KMS-11 (cell line): ENCODE measurements at regions not wholly inside any gene's neighbourhood (a gene's known extent, or its start where the extent isn't known, plus 50 kb on each side); places are given as distances from the start of the nearest gene placed in this dataset.

Source experiments
- H2AFZ ChIP-seq: fragments of 200-600 bp; sonication (generic); 2 replicates; pipeline ENCODE4 v1.6.1; 2016; ENCODE audit warnings: antibody characterized with exemption, mixed run types, low read depth
- H3K27ac ChIP-seq: fragments of 200-600 bp; sonication (generic); 2 replicates; pipeline ENCODE4 v1.6.1; 2016; ENCODE audit warnings: mild to moderate bottlenecking, mixed run types
- H3K27me3 ChIP-seq: fragments of 200-600 bp; sonication (generic); 2 replicates; pipeline ENCODE4 v1.6.1; 2017; ENCODE audit warnings: mild to moderate bottlenecking, low read depth, mixed run types, moderate library complexity; ENCODE audit not compliant: insufficient read depth
- H3K36me3 ChIP-seq: fragments of 200-600 bp; sonication (generic); 2 replicates; pipeline ENCODE4 v1.6.1; 2017; ENCODE audit warnings: mild to moderate bottlenecking, mixed run types; ENCODE audit not compliant: insufficient read depth
- H3K4me1 ChIP-seq: fragments of 200-600 bp; sonication (generic); 2 replicates; pipeline ENCODE4 v1.6.1; 2016; ENCODE audit warnings: mild to moderate bottlenecking, low read depth, mixed run types; ENCODE audit not compliant: poor library complexity, severe bottlenecking
- H3K4me2 ChIP-seq: fragments of 200-600 bp; sonication (generic); 2 replicates; pipeline ENCODE4 v1.7.0; 2016; ENCODE audit warnings: mild to moderate bottlenecking, mixed run types
- H3K4me3 ChIP-seq: fragments of 200-600 bp; sonication (generic); IDR thresholded peaks from 2 replicates; pipeline ENCODE4 v1.6.1; 2017; ENCODE audit warnings: low read depth, low read length, mixed read lengths; ENCODE audit not compliant: insufficient read depth
- H3K79me2 ChIP-seq: fragments of 200-600 bp; sonication (generic); 2 replicates; pipeline ENCODE4 v1.6.1; 2016; ENCODE audit warnings: low read depth, mixed run types; ENCODE audit not compliant: insufficient read depth
- H3K9ac ChIP-seq: fragments of 200-600 bp; sonication (generic); 2 replicates; pipeline ENCODE4 v1.6.1; 2016; ENCODE audit warnings: mild to moderate bottlenecking, mixed run types
- H4K20me1 ChIP-seq: fragments of 200-600 bp; sonication (generic); 2 replicates; pipeline ENCODE4 v1.6.1; 2016; ENCODE audit warnings: mild to moderate bottlenecking, mixed run types; ENCODE audit not compliant: insufficient read depth
- CTCF ChIP-seq: fragments of 200-600 bp; sonication (generic); conservative IDR thresholded peaks from 2 replicates; pipeline ENCODE4 v1.6.1; 2017; ENCODE audit warnings: low read depth, mild to moderate bottlenecking, antibody characterized with exemption, low read length, moderate library complexity, mixed read lengths

GRCh38 chr16:80454802-80455201 is 86.0 kb upstream of the DYNLRB2 start:
- Histone ChIP-seq H2AFZ (no peak overlapping the region), H3K4me2 (no peak overlapping the region)
- TF ChIP-seq CTCF: no peak

GRCh38 chr16:80449392-80449791 is 91.4 kb upstream of the DYNLRB2 start:
- H4K20me1 ChIP-seq: no peaks in the 10 kb centered on the region
- H3K27me3 ChIP-seq: no peaks in the 10 kb centered on the region
- no peaks in the 10 kb centered on the region for H3K36me3 ChIP-seq
- no peak overlapping the region for H2AFZ ChIP-seq
- H3K4me2 ChIP-seq: no peak overlapping the region
- no peak overlapping the region for H3K27ac ChIP-seq
- no peak overlapping the region for H3K4me3 ChIP-seq
- no peaks in the 10 kb centered on the region for H3K79me2 ChIP-seq
- no peaks in the 10 kb centered on the region for H3K4me1 ChIP-seq
- TF ChIP-seq CTCF: no peak
- no peak overlapping the region for H3K9ac ChIP-seq

More at GRCh38 chr16:80454802-80455201, 86.0 kb upstream of the DYNLRB2 start:
- H3K9ac ChIP-seq: no peak overlapping the region
- H3K4me3 ChIP-seq: no peak overlapping the region
- H3K27ac ChIP-seq: no peak overlapping the region
- H3K27me3 ChIP-seq: no peaks in the 10 kb centered on the region
- no peaks in the 10 kb centered on the region for H3K36me3 ChIP-seq
- no peaks in the 10 kb centered on the region for H4K20me1 ChIP-seq
- H3K4me1 ChIP-seq: no peaks in the 10 kb centered on the region
- no peaks in the 10 kb centered on the region for H3K79me2 ChIP-seq

GRCh38 chr16:80447241-80447640 is 93.6 kb upstream of the DYNLRB2 start:
- Histone ChIP-seq H3K4me2 (no peak overlapping the region), H3K79me2 (no peaks in the 10 kb centered on the region), H3K27ac (no peak overlapping the region), H3K27me3 (no peaks in the 10 kb centered on the region), H3K9ac (no peak overlapping the region), H3K4me1 (no peaks in the 10 kb centered on the region), H4K20me1 (no peaks in the 10 kb centered on the region), H3K4me3 (no peak overlapping the region), H3K36me3 (no peaks in the 10 kb centered on the region), H2AFZ (no peak overlapping the region)
- TF ChIP-seq CTCF: no peak

- H3K79me2 ChIP-seq: no peaks in the 10 kb centered on the region
- no peak overlapping the region for H2AFZ ChIP-seq
- no peaks in the 10 kb centered on the region for H3K27me3 ChIP-seq
- no peaks in the 10 kb centered on the region for H3K36me3 ChIP-seq
- no peak overlapping the region for H3K4me2 ChIP-seq
- no peak for TF ChIP-seq CTCF
- no peak overlapping the region for H3K4me3 ChIP-seq
- H3K9ac ChIP-seq: no peak overlapping the region
- H4K20me1 ChIP-seq: no peaks in the 10 kb centered on the region
- no peaks in the 10 kb centered on the region for H3K4me1 ChIP-seq
- H3K27ac ChIP-seq: no peak overlapping the region
Observed at GRCh38 chr16:80442779-80443178, 98.0 kb upstream of the DYNLRB2 start.
